HG02763 (cell line): ENCODE measurements at regions not wholly inside any gene's neighbourhood (a gene's known extent, or its start where the extent isn't known, plus 50 kb on each side); places are given as distances from the start of the nearest gene placed in this dataset.

ENCODE experiments used
- ATAC-seq: cut with Tn5 transposase; IDR thresholded peaks from one replicate; pipeline ENCODE4 v1.9.1; 2021; ENCODE audit warnings: mild to moderate bottlenecking, moderate library complexity; ENCODE audit not compliant: unreplicated experiment

- no peak for ATAC-seq
Measured at GRCh38 chr5:171509467-171509866, 90.0 kb downstream of the FGF18 start.

GRCh38 chr5:171512397-171512796 lies 93.0 kb downstream of the FGF18 start:
- no peak for ATAC-seq

GRCh38 chr5:171513591-171513990 lies 94.1 kb downstream of the FGF18 start:
- no peak for ATAC-seq

- no peak for ATAC-seq
Measured at GRCh38 chr5:171518916-171519315, 99.5 kb downstream of the FGF18 start.

- no peak for ATAC-seq
Measured at GRCh38 chr5:171520300-171521174, 101.1 kb downstream of the FGF18 start.

- ATAC-seq, result no peak
Measured at GRCh38 chr5:171521219-171521633, 101.8 kb downstream of the FGF18 start.

GRCh38 chr5:171521679-171522078 lies 102.2 kb downstream of the FGF18 start:
- no peak for ATAC-seq

GRCh38 chr5:171523781-171524180 lies 104.3 kb downstream of the FGF18 start:
- no peak for ATAC-seq

- ATAC-seq, result no peak
Measured at GRCh38 chr5:171524466-171524865, 105.0 kb downstream of the FGF18 start.

- ATAC-seq, result no peak
Measured at GRCh38 chr5:171525085-171525484, 105.6 kb downstream of the FGF18 start.

GRCh38 chr5:171528036-171528435 lies 108.6 kb downstream of the FGF18 start:
- ATAC-seq, result no peak

- ATAC-seq, result no peak
Measured at GRCh38 chr5:171528865-171529614, 109.6 kb downstream of the FGF18 start.

GRCh38 chr5:171531638-171532037 lies 112.2 kb downstream of the FGF18 start:
- ATAC-seq, result no peak

- ATAC-seq, result no peak
Measured at GRCh38 chr5:171533153-171533552, 113.7 kb downstream of the FGF18 start.

- no peak for ATAC-seq
Measured at GRCh38 chr5:171534043-171534895, 114.8 kb downstream of the FGF18 start.

GRCh38 chr5:171535162-171535561 lies 115.7 kb downstream of the FGF18 start:
- ATAC-seq, result no peak

- ATAC-seq, result no peak
Measured at GRCh38 chr5:171537070-171537849, 117.8 kb downstream of the FGF18 start.

GRCh38 chr5:171537923-171538537 lies 118.6 kb downstream of the FGF18 start:
- no peak for ATAC-seq

- no peak for ATAC-seq
Measured at GRCh38 chr5:171538681-171539080, 119.2 kb downstream of the FGF18 start.

GRCh38 chr5:171540865-171541264 lies 121.4 kb downstream of the FGF18 start:
- no peak for ATAC-seq
